GM23248 (cell line): ENCODE measurements at regions not wholly inside any gene's neighbourhood (a gene's known extent, or its start where the extent isn't known, plus 50 kb on each side); places are given as distances from the start of the nearest gene placed in this dataset.

Experiments
- EZH2 ChIP-seq: fragments of 200-600 bp; sonication (generic); IDR thresholded peaks from 2 replicates; pipeline ENCODE4 v1.6.1; 2018; ENCODE audit warnings: antibody characterized with exemption, mild to moderate bottlenecking; ENCODE audit not compliant: insufficient read depth, poor library complexity, severe bottlenecking
- EZH2phosphoT487 ChIP-seq: fragments of 200-600 bp; sonication (generic); IDR thresholded peaks from 2 replicates; pipeline ENCODE4 v1.6.1; 2018; ENCODE audit warnings: antibody characterized with exemption, moderate library complexity, mild to moderate bottlenecking, low read depth; ENCODE audit not compliant: insufficient read depth

DNA sequence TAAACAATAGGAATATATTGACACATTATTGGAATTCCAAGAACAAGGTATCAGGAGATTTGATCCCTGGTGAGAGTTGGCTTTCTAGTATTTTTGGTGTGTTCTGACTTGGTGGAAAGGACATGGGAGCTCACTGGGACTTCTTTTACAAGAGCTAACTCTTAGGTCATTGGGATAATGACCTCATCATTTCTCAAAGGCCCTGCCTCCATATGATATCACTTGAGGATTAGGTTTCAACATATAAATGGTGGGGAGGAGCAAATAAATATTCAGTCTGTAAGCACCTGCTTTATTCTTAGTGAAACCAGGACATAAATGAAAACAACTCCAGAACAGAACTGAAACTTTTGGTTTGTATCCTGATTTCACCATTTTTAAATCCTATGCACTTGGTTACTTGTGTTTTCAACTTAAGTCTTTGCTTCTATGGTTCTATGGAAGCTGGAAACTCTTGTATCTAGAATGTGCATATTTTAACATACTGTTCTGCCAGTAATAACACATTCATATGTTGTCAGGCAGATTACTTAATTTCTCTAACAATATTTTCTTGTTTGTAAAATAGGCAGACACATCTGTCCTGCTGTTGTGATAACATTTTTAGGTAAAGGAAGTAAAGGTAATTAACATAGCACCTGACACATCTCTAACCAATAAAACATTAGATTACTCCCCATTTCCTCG, 1527.7 kb upstream of the CDH8 start:
- TF ChIP-seq EZH2: no peak
- TF ChIP-seq EZH2phosphoT487: no peak
